ENCODE measurements at regions not wholly inside any gene's neighbourhood (a gene's known extent, or its start where the extent isn't known, plus 50 kb on each side); places are given as distances from the start of the nearest gene placed in this dataset.
A peak's percentile ranks its signal among the peaks of the same experiment; 100 is the strongest.

DNA sequence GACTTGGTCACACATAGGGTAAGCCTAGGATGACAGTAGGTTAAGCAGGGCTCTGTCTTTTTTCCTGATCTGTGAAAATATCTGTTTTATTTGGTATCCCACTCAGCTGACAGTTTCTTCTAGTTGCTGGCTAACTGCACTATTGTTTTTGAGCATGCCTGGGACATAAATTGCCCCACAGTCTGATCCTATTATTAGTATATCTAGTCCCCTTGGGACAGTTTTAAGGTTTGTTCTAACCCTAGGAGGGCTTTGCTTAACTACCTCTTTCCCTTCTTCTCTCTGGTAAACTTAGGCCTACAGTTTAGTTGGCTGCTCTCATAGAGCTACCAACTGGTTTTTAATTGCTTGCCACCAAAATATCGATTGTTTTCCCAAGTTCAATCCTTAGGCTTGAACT is 446.6 kb downstream of the ARHGEF28 start:
- no peak for DNase-seq

GRCh38 chr5:74070766-74071165 is 444.8 kb downstream of the ARHGEF28 start:
- no peak for DNase-seq

DNA sequence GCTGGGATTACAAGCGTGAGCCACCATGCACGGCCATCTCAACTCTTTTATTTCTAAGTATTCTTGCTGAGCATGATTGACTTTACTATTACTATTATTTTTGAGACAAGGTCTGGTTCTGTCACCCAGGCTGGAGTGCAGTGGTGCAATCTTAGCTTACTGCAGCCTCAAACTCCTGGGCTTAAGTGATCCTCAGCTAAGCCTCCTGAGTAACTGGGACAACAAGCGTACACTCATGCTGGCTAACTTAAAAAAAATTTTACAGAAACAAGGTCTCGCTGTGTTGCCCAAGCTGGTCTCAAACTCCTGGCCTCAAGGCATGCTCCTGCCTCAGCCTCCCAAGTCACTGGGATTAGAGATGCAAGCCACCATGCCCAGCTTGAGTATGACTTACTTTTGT is 443.7 kb downstream of the ARHGEF28 start:
- no peak for DNase-seq

DNA sequence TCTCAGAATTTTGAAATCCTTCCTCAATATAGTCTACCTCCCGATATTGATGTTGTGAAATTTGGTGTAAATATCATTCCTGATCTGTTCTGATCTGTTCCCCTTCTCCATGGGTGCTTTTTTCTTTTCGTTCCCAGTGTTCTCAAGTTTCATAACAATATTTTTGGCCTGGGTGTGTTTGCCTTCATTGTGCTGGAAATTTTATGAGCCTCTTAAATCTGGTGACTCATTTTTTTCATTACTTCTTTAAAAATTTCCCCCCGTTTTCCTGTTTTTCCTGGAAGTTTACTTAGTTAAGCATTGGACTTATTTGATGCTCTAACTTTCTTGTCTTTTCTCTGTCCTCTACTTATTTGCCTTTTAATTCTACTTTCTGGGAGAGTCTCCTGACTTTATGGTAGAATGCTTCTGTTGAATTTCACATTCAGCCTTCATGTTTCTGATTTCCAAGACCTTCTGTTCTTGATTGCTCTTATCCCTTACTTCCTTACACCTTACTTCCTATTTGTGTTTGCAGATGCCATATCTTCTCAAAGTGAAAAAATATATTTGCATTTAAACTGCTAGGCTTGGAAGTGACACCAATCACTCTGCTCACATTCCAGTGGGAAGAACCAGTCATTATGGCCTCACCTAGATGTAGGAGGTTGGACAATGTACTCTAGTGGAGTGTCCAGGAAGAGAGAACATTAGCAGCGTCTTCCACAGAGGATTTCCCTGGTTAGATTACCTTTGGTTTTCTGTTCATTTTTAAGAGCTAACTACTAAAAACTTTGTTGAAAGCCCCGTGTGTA is 441.9 kb downstream of the ARHGEF28 start:
- DNase-seq: no peak

GRCh38 chr5:74064911-74065310 is 438.9 kb downstream of the ARHGEF28 start:
- DNase-seq: no peak

GRCh38 chr5:74064225-74064624 is 438.2 kb downstream of the ARHGEF28 start:
- DNase-seq: peak; percentile 17

- DNase-seq: peak; percentile 79
Measured at GRCh38 chr5:74063821-74064220, 437.8 kb downstream of the ARHGEF28 start.

- DNase-seq: peak; percentile 23
Measured at GRCh38 chr5:74063346-74063745, 437.4 kb downstream of the ARHGEF28 start.

- no peak for DNase-seq
Measured at GRCh38 chr5:74061292-74061691, 435.3 kb downstream of the ARHGEF28 start.

DNA sequence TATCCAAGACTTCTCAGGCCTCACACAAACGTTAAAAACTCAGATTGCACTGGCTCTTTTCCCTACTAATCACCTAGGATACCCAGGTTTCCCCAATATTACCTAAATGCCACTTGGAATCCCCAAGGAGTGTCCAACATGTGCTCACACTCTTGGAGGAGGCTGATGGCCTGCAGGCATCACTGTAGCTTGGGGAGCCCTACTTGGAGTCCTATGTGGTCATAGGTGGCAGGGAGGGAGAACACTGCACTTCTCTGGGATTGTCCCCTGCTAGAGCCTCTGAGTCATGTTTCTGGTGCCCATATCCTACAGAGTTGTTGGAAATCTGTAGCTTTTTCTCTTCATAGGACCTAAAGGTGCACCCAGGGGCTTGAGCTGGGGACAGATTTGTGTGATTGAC is 433.7 kb downstream of the ARHGEF28 start:
- DNase-seq: no peak

DNA sequence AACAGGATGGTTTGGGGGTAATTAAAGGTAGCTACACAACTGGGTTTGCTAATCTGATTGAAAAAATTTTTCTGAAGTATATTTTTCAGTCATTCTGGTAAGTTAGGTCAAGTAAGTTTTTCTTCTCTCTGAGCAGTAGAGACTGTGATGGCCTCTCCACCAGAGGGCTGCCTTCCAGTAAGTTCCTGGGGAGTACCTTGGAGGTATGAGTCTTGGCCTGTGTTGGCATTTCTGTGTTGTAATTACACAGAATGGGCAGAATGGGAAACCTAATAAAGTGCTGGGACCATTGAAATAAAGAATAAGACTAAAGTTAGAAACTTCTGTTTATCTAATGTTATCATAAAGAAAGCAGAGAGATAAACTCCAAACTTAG is 430.8 kb downstream of the ARHGEF28 start:
- peak; percentile 48 for DNase-seq

DNA sequence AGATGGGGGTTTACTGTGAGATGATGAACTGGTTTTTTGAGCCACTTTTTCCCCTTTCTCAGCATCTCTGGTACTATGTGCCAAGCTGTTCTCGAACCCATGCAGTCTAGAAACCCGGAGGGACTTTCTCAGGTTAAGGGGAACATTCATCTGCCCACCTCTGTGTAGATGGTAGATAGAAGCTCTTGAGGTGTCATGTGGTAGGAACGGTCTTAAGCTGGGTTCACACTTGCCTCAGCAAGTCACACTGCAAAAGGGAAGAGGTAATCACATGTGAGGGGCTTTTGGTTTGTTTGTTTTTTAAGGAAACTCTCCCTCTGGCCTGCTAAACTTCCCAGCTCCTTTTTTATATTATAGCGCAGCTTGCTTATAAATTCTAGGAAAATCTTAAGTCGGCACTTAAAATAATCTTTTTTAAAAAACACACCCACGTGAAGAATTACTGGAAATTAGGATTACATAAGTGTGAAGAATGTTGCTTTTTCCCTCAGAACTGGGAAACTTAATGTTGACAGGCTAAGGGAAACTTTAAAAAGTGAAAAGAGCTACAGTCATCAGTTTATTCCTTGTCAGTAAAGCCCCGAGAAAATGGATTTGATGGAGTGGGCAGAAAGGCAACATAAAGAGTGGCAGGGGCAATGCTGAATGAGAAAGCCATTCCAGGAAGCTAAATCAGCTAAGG is 430.3 kb downstream of the ARHGEF28 start:
- DNase-seq: no peak

DNA sequence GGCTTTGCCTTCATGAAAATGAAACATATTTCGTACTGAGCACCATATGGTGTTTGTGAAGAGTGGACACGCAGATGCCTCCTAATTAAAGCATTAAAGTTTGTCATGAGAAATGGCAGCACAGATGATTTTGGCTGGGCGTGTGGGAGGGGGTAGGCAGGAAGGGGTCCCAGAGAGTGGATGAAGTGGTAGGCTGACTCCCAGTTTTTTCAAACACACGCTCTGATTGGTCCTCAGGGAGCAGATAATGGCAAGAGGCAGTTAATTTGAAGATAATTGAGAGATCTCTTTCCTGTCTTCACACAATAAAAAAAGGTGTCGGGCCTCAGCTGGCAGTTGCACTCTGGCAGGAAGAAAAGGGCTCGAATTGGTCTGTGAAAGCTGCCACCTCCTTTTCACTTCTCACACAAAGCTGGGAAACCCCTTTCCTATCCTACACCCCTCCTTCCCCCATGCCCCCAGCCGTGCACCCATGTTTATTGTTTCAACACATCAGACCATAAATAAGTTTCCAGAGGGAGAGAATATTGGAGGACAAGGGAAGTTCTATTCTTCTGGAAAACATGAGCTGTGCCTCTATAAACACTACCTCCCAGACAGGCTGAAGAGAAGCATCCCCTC is 429.6 kb downstream of the ARHGEF28 start:
- no peak for DNase-seq

GRCh38 chr5:74054641-74055421 is 428.8 kb downstream of the ARHGEF28 start:
- DNase-seq: no peak

GRCh38 chr5:74054139-74054538 is 428.1 kb downstream of the ARHGEF28 start:
- DNase-seq: no peak

DNA sequence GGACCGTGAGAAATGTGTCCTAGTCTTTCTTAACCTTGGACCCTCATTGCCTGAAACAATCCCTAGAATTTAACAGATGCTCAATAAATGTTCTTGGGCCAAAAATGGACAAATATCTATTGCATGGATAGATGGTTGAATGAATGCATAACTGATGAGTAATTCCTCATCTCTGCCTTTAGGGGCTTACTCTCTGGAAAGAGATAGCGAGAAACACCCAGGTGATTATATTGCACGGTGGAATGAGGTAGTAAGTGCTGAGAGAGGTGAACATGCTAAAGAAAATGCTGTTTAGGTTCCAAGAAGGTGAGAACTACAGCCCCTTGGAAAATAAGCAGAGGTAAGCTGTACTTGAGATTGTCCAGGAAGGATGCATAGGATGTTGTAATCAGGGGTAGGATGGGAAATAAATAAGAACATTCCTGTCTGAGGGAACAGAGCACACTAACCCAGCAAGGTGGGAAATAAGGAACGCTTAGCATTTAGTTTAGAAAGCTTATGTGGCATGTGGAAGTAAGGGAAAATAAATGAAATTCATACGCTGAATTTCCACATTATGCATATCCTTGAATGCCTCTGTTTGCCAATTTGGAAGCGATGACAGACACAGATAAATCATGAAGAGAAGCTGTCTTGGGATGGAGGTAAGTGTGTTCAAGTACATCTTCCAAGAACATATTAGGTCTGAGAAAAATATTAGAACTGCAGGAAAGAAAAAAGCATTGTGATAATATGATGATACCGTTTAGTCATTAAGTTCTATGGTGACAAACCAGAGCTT is 426.6 kb downstream of the ARHGEF28 start:
- DNase-seq: peak; percentile 34

DNA sequence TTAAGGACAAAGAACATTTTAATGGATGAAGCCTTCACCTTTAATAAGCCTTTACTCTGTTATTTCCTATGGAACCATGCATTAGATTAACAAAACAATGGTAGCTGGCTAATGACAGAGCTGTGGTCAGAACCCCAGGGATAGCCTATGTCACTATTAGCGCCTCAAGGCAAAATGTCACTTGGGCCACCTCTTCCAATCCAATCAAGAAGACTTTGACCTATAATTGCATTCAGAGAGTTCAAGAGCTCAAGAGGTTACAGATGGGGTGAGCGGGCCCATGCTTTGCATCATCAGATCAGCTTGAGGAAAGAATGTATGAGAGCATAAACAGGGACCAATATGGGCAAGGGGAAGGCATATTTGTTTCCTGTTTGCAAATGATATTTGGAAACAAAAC is 425.1 kb downstream of the ARHGEF28 start:
- DNase-seq: no peak

DNA sequence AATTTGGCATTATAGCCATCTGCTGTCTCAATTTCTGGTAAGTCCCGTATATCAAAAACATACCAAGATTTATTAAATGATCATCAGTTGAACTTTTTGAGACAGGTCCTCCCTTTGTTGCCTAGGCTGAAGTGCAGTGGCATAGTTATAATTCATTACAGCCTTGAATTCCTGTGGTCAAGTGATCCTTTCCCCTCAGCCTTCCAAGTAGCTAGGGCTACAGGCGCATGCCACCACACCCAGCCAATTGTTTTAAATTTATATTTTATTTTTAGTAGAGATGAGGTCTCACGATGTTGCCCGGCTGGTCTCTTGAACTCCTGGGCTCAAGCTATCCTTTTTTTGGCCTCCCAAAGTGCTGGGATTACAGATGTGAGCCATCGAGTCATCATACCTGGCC is 418.9 kb downstream of the ARHGEF28 start:
- DNase-seq: no peak

DNA sequence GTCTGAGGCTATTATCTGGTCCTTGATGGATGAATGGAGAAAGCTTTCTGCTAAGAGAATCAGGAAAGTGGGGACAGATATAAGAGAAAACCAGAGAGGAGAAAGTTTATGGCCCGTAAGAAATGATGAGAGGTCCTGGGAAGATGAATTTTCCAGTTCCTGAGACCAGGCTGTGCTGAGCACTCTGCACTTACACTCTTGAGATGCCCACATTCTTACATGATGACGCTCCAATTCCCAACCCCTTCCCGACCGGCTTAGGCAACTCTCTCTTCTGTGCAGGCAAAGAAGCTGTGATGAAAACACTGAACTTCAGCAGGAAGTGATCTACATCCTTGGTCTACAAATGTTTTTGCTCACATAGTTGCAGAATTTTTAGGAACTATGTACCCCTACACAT is 417.0 kb downstream of the ARHGEF28 start:
- peak; percentile 95 for DNase-seq

- DNase-seq: no peak
Measured at GRCh38 chr5:74042559-74042958, 416.6 kb downstream of the ARHGEF28 start.

DNA sequence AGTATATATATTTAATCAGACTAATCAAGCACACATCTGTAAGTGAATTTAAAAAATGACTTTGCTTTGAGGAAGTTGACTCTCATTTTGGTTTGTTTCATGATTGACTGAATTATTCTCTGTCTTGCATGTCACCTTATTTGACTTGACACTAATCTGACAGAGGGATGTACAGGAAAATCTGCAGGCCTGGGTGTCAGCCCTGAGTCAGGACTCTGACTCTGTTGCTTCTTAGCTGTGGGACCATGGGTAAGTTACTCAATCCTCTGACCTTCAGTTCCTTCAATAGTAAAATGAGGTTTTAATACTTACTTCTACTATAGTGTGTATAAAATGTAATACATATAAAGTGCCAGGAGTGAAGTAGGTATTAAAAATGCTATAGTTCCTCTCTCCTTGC is 415.9 kb downstream of the ARHGEF28 start:
- no peak for DNase-seq

DNA sequence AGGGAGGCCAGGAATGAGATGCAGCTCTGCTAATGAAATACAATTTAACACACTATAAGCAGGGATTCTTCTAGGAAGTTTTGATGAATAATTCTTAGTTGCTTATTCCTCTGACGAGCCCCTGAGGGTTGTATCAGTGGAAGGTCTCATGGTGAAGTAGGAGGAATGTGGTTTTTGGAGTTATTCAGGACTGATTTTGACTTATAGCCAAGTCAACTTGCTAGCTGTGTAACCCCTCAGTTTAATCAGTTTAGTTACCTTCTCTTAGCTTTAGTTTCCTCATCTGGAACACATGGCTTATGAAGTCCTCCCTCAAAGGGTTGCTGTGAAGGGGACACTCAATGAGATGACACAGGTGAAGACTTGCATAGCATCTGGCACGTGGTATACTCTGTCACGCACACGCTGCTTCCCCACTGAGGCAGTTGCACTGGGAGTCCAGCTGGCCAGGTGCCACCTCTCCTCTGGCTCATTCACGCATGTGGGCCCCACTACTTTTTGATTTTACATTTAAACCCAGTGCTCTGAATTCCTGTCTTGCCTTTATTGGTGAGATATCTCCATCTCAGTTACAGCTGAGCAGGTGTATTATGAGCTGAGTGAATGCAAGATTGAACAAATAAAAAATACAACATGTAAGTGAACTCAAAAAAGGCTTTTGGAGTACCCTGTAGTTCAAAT is 415.0 kb downstream of the ARHGEF28 start:
- peak; percentile 57 for DNase-seq
